HFF-Myc (cell line): ENCODE measurements at regions not wholly inside any gene's neighbourhood (a gene's known extent, or its start where the extent isn't known, plus 50 kb on each side); places are given as distances from the start of the nearest gene placed in this dataset.

ENCODE experiments used
- DNase-seq: peaks from one replicate; pipeline ENCODE4 v3.0.0-alpha.2; 2011; ENCODE audit warnings: low read depth; ENCODE audit errors: extremely low read depth
- H3K4me3 ChIP-seq: replicated peaks from 2 replicates; pipeline ENCODE4 v1.5.1; 2011; ENCODE audit warnings: low read depth, mild to moderate bottlenecking, control low read depth, low read length
- CTCF ChIP-seq: IDR thresholded peaks from 2 replicates; pipeline ENCODE4 v1.5.1; 2012; ENCODE audit warnings: mild to moderate bottlenecking, low read depth, low read length, control low read depth; ENCODE audit errors: missing control alignments

- no peak for DNase-seq
- no peak for TF ChIP-seq CTCF
- no peak overlapping the region for H3K4me3 ChIP-seq
Measured at GRCh38 chr2:239778042-239778851, 246.9 kb downstream of the NDUFA10 start.

GRCh38 chr2:239777219-239777618, 247.9 kb downstream of the NDUFA10 start:
- no peak for DNase-seq
- no peak for TF ChIP-seq CTCF

GRCh38 chr2:239776436-239777005, 248.6 kb downstream of the NDUFA10 start:
- no peak overlapping the region for H3K4me3 ChIP-seq
- no peak for DNase-seq
- no peak for TF ChIP-seq CTCF

More at GRCh38 chr2:239777219-239777618, 247.9 kb downstream of the NDUFA10 start:
- no peak overlapping the region for H3K4me3 ChIP-seq

GRCh38 chr2:239775623-239776435, 249.3 kb downstream of the NDUFA10 start:
- H3K4me3 ChIP-seq: no peak overlapping the region
- DNase-seq: no peak
- TF ChIP-seq CTCF: no peak

GRCh38 chr2:239774933-239775622, 250.1 kb downstream of the NDUFA10 start:
- H3K4me3 ChIP-seq: no peak overlapping the region
- TF ChIP-seq CTCF: no peak
- no peak for DNase-seq

GRCh38 chr2:239774142-239774462, 251.0 kb downstream of the NDUFA10 start:
- H3K4me3 ChIP-seq: no peak overlapping the region
- no peak for DNase-seq
- no peak for TF ChIP-seq CTCF
